Erythroblast (primary cell): ENCODE measurements at regions not wholly inside any gene's neighbourhood (a gene's known extent, or its start where the extent isn't known, plus 50 kb on each side); places are given as distances from the start of the nearest gene placed in this dataset.

ENCODE experiments used
- DNase-seq, 2 experiments: peaks; one replicate each; lab custom pipeline; 2025; lab: John Stamatoyannopoulos, UW
- GATA1 ChIP-seq: IDR thresholded peaks from 2 replicates; pipeline ENCODE4 v1.6.1; 2011; ENCODE audit warnings: low read depth, mild to moderate bottlenecking, control low read depth, low read length, moderate library complexity
- POLR2A ChIP-seq: IDR thresholded peaks from 2 replicates; pipeline ENCODE4 v1.6.1; 2011; ENCODE audit warnings: mild to moderate bottlenecking, low read length

DNA sequence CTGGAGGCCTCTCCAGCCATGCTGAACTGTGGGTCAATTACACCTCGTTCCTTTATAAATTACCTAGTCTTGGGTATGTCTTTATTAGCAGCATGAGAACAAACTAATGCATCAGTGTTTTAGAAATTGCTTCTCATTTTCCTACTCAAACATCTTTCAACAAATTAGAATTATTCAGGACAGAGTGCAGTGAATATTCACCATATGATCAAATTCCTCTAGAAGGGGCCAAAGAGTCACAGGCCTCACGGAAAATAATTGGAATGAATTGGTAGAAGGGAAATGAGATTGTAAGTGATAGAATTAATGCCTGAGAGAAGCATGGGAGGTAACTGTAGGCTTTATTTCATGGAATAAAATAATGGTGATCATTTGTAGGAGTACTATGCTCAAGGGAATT, 50.5 kb upstream of the CDH11 start:
- TF ChIP-seq GATA1 (no peak), POLR2A (no peak)
- no peak for DNase-seq
